SK-N-SH (cell line): ENCODE measurements at regions not wholly inside any gene's neighbourhood (a gene's known extent, or its start where the extent isn't known, plus 50 kb on each side); places are given as distances from the start of the nearest gene placed in this dataset.

Experiments used
- CTCF ChIA-PET: fragments of 300-600, 350-600 bp; formaldehyde crosslinking; extraction: SDS; loops from one replicate; lab custom pipeline; 2021; lab: Yijun Ruan, JAX
- POLR2A ChIA-PET: fragments of 350-600 bp; sonication (Branson Sonifier 250); formaldehyde crosslinking; extraction: SDS; loops from one replicate; lab custom pipeline; 2020; ENCODE audit warnings: antibody characterized with exemption, inconsistent platforms; lab: Yijun Ruan, JAX
- DNase-seq: peaks from one replicate; pipeline ENCODE4 v3.0.0; 2012
- H2AFZ ChIP-seq: fragments of 200-600 bp; sonication (generic); 2 replicates; pipeline ENCODE4 v1.8.1; 2016; ENCODE audit warnings: antibody characterized with exemption, mild to moderate bottlenecking, low read depth
- H3F3A ChIP-seq: fragments of 200-600 bp; sonication (generic); replicated peaks from 2 replicates; pipeline ENCODE3; 2016; ENCODE audit warnings: antibody characterized with exemption, mild to moderate bottlenecking; ENCODE audit not compliant: insufficient read depth
- H3K27ac ChIP-seq, 2 experiments: fragments of 200-500 bp in 1 of 2; fragments of 200-600 bp in 1 of 2; sonication (Bioruptor generic) in 1 of 2; sonication (generic), shearing (Covaris generic) in 1 of 2; 2 replicates each; pipeline versions ENCODE4 v1.5.1 to v1.6.1; 2014 to 2016; ENCODE audit warnings: low read depth in 2 of 2, inconsistent platforms in 1 of 2, low read length in 1 of 2, mild to moderate bottlenecking in 1 of 2, mixed read lengths in 1 of 2
- H3K27me3 ChIP-seq: fragments of 200-600 bp; sonication (generic), shearing (Covaris generic); 2 replicates; pipeline ENCODE4 v1.6.1; 2016; ENCODE audit warnings: mixed run types; ENCODE audit not compliant: insufficient read depth
- H3K36me3 ChIP-seq, 2 experiments: fragments of 200-500 bp in 1 of 2; fragments of 200-600 bp in 1 of 2; sonication (Bioruptor generic) in 1 of 2; sonication (generic) in 1 of 2; replicated peaks in 1 of 2; 2 replicates each; pipeline versions ENCODE3 to v1.5.1; 2014 to 2016; ENCODE audit warnings: low read length in 1 of 2, mild to moderate bottlenecking in 1 of 2; ENCODE audit not compliant: insufficient read depth in 2 of 2, control insufficient read depth in 1 of 2
- H3K4me1 ChIP-seq, 2 experiments: fragments of 200-500 bp in 1 of 2; fragments of 200-600 bp in 1 of 2; sonication (Bioruptor generic) in 1 of 2; sonication (generic), shearing (Covaris generic) in 1 of 2; 2 replicates each; pipeline versions ENCODE4 v1.5.1 to v1.6.1; 2014 to 2016; ENCODE audit warnings: low read depth in 1 of 2, low read length in 1 of 2, mixed run types in 1 of 2; ENCODE audit not compliant: insufficient read depth in 2 of 2, control insufficient read depth in 1 of 2
- H3K4me2 ChIP-seq: fragments of 200-600 bp; sonication (generic), shearing (Covaris generic); 2 replicates; pipeline ENCODE4 v1.6.1; 2017; ENCODE audit warnings: mixed run types
- H3K4me3 ChIP-seq, 2 experiments: fragments of 200-500 bp in 1 of 2; fragments of 200-600 bp in 1 of 2; sonication (Bioruptor generic) in 1 of 2; sonication (generic), shearing (Covaris generic) in 1 of 2; 2 replicates each; pipeline versions ENCODE4 v1.5.1 to v1.8.1; 2014 to 2016; ENCODE audit warnings: low read depth in 2 of 2, inconsistent platforms in 1 of 2, low read length in 1 of 2, mild to moderate bottlenecking in 1 of 2, mixed read lengths in 1 of 2, moderate library complexity in 1 of 2
- H3K79me2 ChIP-seq: fragments of 200-600 bp; sonication (generic); 2 replicates; pipeline ENCODE4 v1.8.1; 2017; ENCODE audit warnings: mild to moderate bottlenecking; ENCODE audit not compliant: insufficient read depth
- H3K9ac ChIP-seq: fragments of 200-600 bp; sonication (generic); 2 replicates; pipeline ENCODE4 v1.6.1; 2017; ENCODE audit warnings: mixed run types
- H3K9me2 ChIP-seq: fragments of 200-600 bp; sonication (generic); 2 replicates; pipeline ENCODE4 v1.6.1; 2017; ENCODE audit warnings: mixed run types
- H3K9me3 ChIP-seq: fragments of 200-600 bp; sonication (generic); 2 replicates; pipeline ENCODE4 v1.6.1; 2017; ENCODE audit warnings: mixed run types, mild to moderate bottlenecking, moderate library complexity
- H4K20me1 ChIP-seq: fragments of 200-600 bp; sonication (generic); 2 replicates; pipeline ENCODE4 v1.6.1; 2017; ENCODE audit warnings: mild to moderate bottlenecking, mixed run types; ENCODE audit not compliant: insufficient read depth
- EP300 ChIP-seq, 2 experiments: IDR thresholded peaks; 2 replicates each; pipeline versions ENCODE4 v1.4.0 to v1.6.1; 2012; ENCODE audit warnings: borderline replicate concordance in 1 of 2, low read depth in 1 of 2, low read length in 1 of 2
- EZH2phosphoT487 ChIP-seq: fragments of 200-600 bp; sonication (generic); IDR thresholded peaks from 2 replicates; pipeline ENCODE4 v1.6.1; 2017; ENCODE audit warnings: low read depth, mixed run types, mild to moderate bottlenecking, antibody characterized with exemption, moderate library complexity, borderline replicate concordance
- FOSL2 ChIP-seq: IDR thresholded peaks from 2 replicates; pipeline ENCODE4 v1.4.0; 2012; ENCODE audit warnings: low read depth, mild to moderate bottlenecking, moderate library complexity, borderline replicate concordance
- FOXJ3 ChIP-seq: sonication (generic); formaldehyde crosslinking; IDR thresholded peaks from 2 replicates; pipeline ENCODE4 v1.5.1; 2020; ENCODE audit warnings: mild to moderate bottlenecking, missing genetic modification reagents
- GATA2 ChIP-seq: sonication (generic); formaldehyde crosslinking; IDR thresholded peaks from 2 replicates; pipeline ENCODE4 v1.5.0; 2020; ENCODE audit warnings: mild to moderate bottlenecking, missing genetic modification reagents
- MXI1 ChIP-seq: IDR thresholded peaks from 2 replicates; pipeline ENCODE4 v1.6.1; 2012; ENCODE audit warnings: mild to moderate bottlenecking, low read depth, low read length, improper control_type of control experiment
- RCOR1 ChIP-seq: fragments of 150-350 bp; IDR thresholded peaks from 2 replicates; pipeline ENCODE4 v1.6.1; 2017; ENCODE audit warnings: antibody characterized with exemption, low read length
- RFX5 ChIP-seq: IDR thresholded peaks from 2 replicates; pipeline ENCODE4 v1.6.1; 2012; ENCODE audit warnings: mild to moderate bottlenecking, improper control_type of control experiment, low read length
- RXRA ChIP-seq: IDR thresholded peaks from 2 replicates; pipeline ENCODE4 v1.4.0; 2012; ENCODE audit warnings: low read depth, mild to moderate bottlenecking, borderline replicate concordance
- SIN3A ChIP-seq: IDR thresholded peaks from 2 replicates; pipeline ENCODE4 v1.6.1; 2012; ENCODE audit warnings: low read depth, mild to moderate bottlenecking, low read length, moderate library complexity, borderline replicate concordance
- TCF12 ChIP-seq: IDR thresholded peaks from 2 replicates; pipeline ENCODE4 v1.4.0; 2012
- TEAD4 ChIP-seq: IDR thresholded peaks from 2 replicates; pipeline ENCODE4 v1.4.0; 2012; ENCODE audit warnings: mild to moderate bottlenecking, borderline replicate concordance; ENCODE audit not compliant: insufficient read depth
- WGBS: methylation state at CpG from one replicate; pipeline ENCODE4 v1.1.6; 2017; ENCODE audit warnings: low lambda C conversion rate; 5-methylcytosine and 5-hydroxymethylcytosine counted together
- TF ChIP-seq, protein P1 (sequence below): IDR thresholded peaks from 2 replicates; pipeline ENCODE4 v1.4.0; 2012; ENCODE audit warnings: low read depth, borderline replicate concordance
- TF ChIP-seq, protein P2 (sequence below): fragments of 200-600 bp; sonication (generic); IDR thresholded peaks from 2 replicates; pipeline ENCODE4 v1.6.1; 2017; ENCODE audit warnings: antibody characterized with exemption, mild to moderate bottlenecking, moderate library complexity
- TF ChIP-seq, protein P3 (sequence below): IDR thresholded peaks from 2 replicates; pipeline ENCODE4; 2012
- TF ChIP-seq, protein P4 (sequence below): fragments of 150-350 bp; IDR thresholded peaks from 2 replicates; pipeline ENCODE4 v1.6.1; 2016; ENCODE audit warnings: mild to moderate bottlenecking, low read depth, low read length

- Histone ChIP-seq H2AFZ (no peak overlapping the region), H4K20me1 (no peaks in the 10 kb centered on the region), H3K9me3 (no peaks in the 10 kb centered on the region), H3K4me3 (no peak overlapping the region), H3K4me2 (no peak overlapping the region), H3F3A (no peaks in the 10 kb centered on the region), H3K27ac (no peak overlapping the region), H3K9me2 (no peaks in the 10 kb centered on the region), H3K36me3 (no peaks in the 10 kb centered on the region), H3K27me3 (no peaks in the 10 kb centered on the region), H3K4me1 (no peaks in the 10 kb centered on the region), H3K79me2 (no peaks in the 10 kb centered on the region), H3K9ac (no peak overlapping the region)
- CTCF ChIA-PET, result no interaction called here
- TF ChIP-seq MXI1 (no peak), RCOR1 (no peak), RXRA (no peak), SIN3A (no peak), FOSL2 (no peak), TEAD4 (no peak), GATA2 (no peak), TCF12 (no peak), FOXJ3 (CRISPR knock-in tag) (no peak), RFX5 (no peak), EP300 (IDR thresholded peaks at IDR 0.05; ENCODE audit: borderline replicate concordance in 1 of 2, low read depth in 1 of 2, low read length in 1 of 2) (no peak), EZH2phosphoT487 (no peak)
- TF ChIP-seq, protein P1, sequence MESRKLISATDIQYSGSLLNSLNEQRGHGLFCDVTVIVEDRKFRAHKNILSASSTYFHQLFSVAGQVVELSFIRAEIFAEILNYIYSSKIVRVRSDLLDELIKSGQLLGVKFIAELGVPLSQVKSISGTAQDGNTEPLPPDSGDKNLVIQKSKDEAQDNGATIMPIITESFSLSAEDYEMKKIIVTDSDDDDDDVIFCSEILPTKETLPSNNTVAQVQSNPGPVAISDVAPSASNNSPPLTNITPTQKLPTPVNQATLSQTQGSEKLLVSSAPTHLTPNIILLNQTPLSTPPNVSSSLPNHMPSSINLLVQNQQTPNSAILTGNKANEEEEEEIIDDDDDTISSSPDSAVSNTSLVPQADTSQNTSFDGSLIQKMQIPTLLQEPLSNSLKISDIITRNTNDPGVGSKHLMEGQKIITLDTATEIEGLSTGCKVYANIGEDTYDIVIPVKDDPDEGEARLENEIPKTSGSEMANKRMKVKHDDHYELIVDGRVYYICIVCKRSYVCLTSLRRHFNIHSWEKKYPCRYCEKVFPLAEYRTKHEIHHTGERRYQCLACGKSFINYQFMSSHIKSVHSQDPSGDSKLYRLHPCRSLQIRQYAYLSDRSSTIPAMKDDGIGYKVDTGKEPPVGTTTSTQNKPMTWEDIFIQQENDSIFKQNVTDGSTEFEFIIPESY, result no peak
- TF ChIP-seq, protein P2, sequence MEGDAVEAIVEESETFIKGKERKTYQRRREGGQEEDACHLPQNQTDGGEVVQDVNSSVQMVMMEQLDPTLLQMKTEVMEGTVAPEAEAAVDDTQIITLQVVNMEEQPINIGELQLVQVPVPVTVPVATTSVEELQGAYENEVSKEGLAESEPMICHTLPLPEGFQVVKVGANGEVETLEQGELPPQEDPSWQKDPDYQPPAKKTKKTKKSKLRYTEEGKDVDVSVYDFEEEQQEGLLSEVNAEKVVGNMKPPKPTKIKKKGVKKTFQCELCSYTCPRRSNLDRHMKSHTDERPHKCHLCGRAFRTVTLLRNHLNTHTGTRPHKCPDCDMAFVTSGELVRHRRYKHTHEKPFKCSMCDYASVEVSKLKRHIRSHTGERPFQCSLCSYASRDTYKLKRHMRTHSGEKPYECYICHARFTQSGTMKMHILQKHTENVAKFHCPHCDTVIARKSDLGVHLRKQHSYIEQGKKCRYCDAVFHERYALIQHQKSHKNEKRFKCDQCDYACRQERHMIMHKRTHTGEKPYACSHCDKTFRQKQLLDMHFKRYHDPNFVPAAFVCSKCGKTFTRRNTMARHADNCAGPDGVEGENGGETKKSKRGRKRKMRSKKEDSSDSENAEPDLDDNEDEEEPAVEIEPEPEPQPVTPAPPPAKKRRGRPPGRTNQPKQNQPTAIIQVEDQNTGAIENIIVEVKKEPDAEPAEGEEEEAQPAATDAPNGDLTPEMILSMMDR, result no peak
- TF ChIP-seq, protein P3, sequence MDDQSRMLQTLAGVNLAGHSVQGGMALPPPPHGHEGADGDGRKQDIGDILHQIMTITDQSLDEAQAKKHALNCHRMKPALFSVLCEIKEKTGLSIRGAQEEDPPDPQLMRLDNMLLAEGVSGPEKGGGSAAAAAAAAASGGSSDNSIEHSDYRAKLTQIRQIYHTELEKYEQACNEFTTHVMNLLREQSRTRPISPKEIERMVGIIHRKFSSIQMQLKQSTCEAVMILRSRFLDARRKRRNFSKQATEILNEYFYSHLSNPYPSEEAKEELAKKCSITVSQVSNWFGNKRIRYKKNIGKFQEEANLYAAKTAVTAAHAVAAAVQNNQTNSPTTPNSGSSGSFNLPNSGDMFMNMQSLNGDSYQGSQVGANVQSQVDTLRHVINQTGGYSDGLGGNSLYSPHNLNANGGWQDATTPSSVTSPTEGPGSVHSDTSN, result no peak
- TF ChIP-seq, protein P4, sequence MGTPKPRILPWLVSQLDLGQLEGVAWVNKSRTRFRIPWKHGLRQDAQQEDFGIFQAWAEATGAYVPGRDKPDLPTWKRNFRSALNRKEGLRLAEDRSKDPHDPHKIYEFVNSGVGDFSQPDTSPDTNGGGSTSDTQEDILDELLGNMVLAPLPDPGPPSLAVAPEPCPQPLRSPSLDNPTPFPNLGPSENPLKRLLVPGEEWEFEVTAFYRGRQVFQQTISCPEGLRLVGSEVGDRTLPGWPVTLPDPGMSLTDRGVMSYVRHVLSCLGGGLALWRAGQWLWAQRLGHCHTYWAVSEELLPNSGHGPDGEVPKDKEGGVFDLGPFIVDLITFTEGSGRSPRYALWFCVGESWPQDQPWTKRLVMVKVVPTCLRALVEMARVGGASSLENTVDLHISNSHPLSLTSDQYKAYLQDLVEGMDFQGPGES, result no peak
- no peak for DNase-seq
- 0% methylated on average over 1 of the region's 1 CpG for WGBS
- POLR2A ChIA-PET, result no interaction called here
Observed at GRCh38 chr5:26572480-26572879, 465.9 kb downstream of the CDH9 start.
